Progenitor cell of endocrine pancreas (in vitro differentiated cells): ENCODE measurements at regions not wholly inside any gene's neighbourhood (a gene's known extent, or its start where the extent isn't known, plus 50 kb on each side); places are given as distances from the start of the nearest gene placed in this dataset.

Source experiments
- DNase-seq: peaks from one replicate; pipeline ENCODE4 v3.0.0; 2021; ENCODE audit warnings: low spot score; ENCODE audit not compliant: unreplicated experiment
- H3K27ac Mint-ChIP-seq: 2 replicates; pipeline ENCODE4 v1.8.0; 2021; ENCODE audit warnings: mild to moderate bottlenecking, moderate library complexity, mixed read lengths
- H3K27me3 Mint-ChIP-seq: 2 replicates; pipeline ENCODE4 v1.8.0; 2021; ENCODE audit warnings: mixed read lengths
- H3K36me3 Mint-ChIP-seq: 2 replicates; pipeline ENCODE4 v1.8.0; 2022; ENCODE audit warnings: mixed read lengths; ENCODE audit not compliant: insufficient read depth
- H3K4me1 Mint-ChIP-seq: 2 replicates; pipeline ENCODE4 v1.8.0; 2021; ENCODE audit warnings: low read depth, mixed read lengths
- H3K4me3 Mint-ChIP-seq: 2 replicates; pipeline ENCODE4 v1.8.0; 2021; ENCODE audit warnings: low read depth, mild to moderate bottlenecking, moderate library complexity, mixed read lengths
- H3K9me3 Mint-ChIP-seq: 2 replicates; pipeline ENCODE4 v1.8.0; 2021; ENCODE audit warnings: low read depth, mixed read lengths
- TF ChIP-seq, protein P1 (sequence below): fragments of 200-600 bp; sonication (generic); IDR thresholded peaks from one replicate; pipeline ENCODE4 v1.5.0; 2021; ENCODE audit warnings: antibody characterized with exemption, mild to moderate bottlenecking; ENCODE audit not compliant: unreplicated experiment

DNA sequence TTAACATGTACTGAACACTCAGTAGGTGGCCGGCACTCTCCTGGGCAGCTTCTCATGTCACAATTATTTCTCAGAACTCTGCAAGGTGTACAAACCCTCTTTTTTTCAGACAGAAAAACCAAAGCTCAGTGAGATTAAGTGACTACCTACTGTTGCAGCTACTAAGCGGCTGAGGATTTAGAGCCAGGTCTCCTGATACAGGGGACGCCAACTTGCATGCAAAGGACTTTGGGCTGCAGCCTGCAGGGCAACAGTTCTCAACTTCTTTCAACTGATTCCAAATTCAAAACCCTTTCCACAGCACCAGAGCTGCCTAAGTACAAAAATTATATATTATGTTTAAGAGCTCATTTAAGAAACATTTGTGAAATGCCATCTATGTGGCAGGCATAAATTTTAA is 177.6 kb downstream of the SUCLG1 start:
- Mint-ChIP-seq H3K4me1 (peaks cover 1% of the 10 kb centered on the region), H3K36me3 (no peaks in the 10 kb centered on the region), H3K4me3 (no peak overlapping the region), H3K9me3 (no peaks in the 10 kb centered on the region), H3K27ac (no peak overlapping the region), H3K27me3 (no peaks in the 10 kb centered on the region)
- TF ChIP-seq, protein P1, sequence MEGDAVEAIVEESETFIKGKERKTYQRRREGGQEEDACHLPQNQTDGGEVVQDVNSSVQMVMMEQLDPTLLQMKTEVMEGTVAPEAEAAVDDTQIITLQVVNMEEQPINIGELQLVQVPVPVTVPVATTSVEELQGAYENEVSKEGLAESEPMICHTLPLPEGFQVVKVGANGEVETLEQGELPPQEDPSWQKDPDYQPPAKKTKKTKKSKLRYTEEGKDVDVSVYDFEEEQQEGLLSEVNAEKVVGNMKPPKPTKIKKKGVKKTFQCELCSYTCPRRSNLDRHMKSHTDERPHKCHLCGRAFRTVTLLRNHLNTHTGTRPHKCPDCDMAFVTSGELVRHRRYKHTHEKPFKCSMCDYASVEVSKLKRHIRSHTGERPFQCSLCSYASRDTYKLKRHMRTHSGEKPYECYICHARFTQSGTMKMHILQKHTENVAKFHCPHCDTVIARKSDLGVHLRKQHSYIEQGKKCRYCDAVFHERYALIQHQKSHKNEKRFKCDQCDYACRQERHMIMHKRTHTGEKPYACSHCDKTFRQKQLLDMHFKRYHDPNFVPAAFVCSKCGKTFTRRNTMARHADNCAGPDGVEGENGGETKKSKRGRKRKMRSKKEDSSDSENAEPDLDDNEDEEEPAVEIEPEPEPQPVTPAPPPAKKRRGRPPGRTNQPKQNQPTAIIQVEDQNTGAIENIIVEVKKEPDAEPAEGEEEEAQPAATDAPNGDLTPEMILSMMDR = no peak
- DNase-seq = no peak

DNA sequence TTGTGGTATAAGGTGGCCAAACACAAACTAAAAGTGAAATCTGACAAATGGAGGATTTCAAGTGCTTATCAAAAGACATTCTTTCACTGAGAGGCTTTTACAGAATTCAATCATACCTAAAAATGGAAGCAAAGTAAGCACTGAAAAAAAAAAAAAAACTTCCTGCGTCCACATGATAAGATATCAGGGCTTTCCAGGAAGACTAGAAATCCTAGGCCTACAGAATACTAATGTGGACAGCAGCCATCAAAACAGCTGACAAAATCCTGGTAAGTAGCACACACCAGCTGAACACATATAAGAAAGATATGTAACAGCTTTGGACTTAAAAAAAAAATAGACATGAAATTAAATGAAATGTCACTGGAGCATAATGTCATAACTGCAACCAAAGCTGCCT is 178.2 kb downstream of the SUCLG1 start:
- H3K27ac Mint-ChIP-seq = no peak overlapping the region
- peaks cover 1% of the 10 kb centered on the region for H3K4me1 Mint-ChIP-seq
- H3K36me3 Mint-ChIP-seq = no peaks in the 10 kb centered on the region
- H3K9me3 Mint-ChIP-seq = no peaks in the 10 kb centered on the region
- no peaks in the 10 kb centered on the region for H3K27me3 Mint-ChIP-seq
- no peak for DNase-seq
- TF ChIP-seq, protein P1 = no peak
- H3K4me3 Mint-ChIP-seq = no peak overlapping the region

DNA sequence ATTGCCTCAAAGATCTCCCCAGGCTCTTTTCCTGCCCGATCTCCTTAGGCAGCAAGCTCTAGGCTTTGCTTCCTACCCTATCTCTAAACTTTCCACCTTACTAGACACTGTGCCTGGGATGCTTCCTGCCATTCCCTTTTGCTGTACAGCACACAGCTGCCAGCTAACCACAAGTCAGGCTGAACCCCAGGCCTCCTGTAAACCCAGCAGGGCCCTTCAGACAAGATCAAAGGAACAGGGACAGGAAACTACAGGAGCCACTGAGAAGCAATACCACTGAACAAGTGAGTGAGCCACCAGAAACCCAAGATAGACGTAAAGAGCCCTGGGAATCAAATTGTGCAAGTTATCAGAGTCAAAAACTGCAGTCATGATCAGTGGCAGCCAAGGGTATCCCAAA is 180.7 kb downstream of the SUCLG1 start:
- Mint-ChIP-seq H3K36me3 (no peaks in the 10 kb centered on the region), H3K4me1 (peaks cover 1% of the 10 kb centered on the region), H3K4me3 (no peak overlapping the region), H3K9me3 (no peaks in the 10 kb centered on the region), H3K27me3 (no peaks in the 10 kb centered on the region), H3K27ac (no peak overlapping the region)
- DNase-seq = no peak
- TF ChIP-seq, protein P1 = no peak

DNA sequence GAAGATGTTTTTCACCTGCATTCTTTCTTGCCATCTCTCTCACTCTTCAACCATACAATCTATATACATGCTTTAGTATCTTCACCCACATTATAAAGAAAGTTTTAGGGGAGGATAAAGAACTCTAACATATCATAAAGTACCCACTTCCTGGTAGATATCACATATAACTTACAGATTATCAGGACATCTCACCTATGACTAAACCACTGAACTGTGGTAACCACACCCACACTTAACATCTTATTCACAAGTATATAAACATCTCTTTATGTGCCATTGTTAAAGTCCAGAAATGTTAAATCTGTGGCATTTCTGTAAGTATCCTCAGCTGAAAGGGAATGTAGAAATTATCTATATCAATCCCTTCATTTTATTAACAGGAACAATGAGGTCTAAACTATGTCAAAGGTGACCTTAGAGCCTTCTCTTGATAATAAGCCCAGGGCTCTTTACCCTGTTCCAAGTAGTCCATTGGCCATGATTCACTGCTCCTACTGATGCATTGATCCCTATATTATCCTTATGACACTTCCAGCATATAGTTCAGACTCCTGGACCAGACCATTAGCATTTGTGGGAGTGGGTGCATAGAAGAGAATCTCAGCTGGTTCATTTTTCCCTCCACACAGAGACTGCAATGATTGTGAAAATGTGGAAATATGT is 182.4 kb downstream of the SUCLG1 start:
- DNase-seq = no peak
- TF ChIP-seq, protein P1 = no peak
- no peaks in the 10 kb centered on the region for H3K9me3 Mint-ChIP-seq
- no peak overlapping the region for H3K4me3 Mint-ChIP-seq
- no peaks in the 10 kb centered on the region for H3K27me3 Mint-ChIP-seq
- H3K4me1 Mint-ChIP-seq = peaks cover 1% of the 10 kb centered on the region
- no peaks in the 10 kb centered on the region for H3K36me3 Mint-ChIP-seq
- H3K27ac Mint-ChIP-seq = no peak overlapping the region

DNA sequence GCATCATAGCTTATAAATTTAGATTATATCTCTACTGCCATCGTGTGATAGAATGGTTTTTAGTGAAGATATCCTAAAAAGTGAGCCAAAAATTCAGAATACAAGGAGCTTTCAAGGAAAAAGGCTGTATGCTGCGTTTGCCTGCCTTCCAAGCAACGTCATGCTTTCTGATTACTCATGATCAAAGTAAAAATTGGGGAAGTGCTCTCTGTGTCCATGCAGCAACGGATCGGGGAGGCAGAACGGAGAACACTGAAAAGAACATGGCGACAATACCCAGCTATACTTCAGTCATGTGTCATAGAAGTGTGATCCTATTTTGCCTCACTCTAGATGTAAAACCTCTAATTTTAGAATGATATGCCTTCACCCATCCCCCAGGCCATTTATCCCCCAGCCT is 185.7 kb downstream of the SUCLG1 start:
- Mint-ChIP-seq H3K4me3 (no peak overlapping the region), H3K4me1 (no peaks in the 10 kb centered on the region), H3K9me3 (no peaks in the 10 kb centered on the region), H3K27me3 (no peaks in the 10 kb centered on the region), H3K36me3 (no peaks in the 10 kb centered on the region), H3K27ac (no peak overlapping the region)
- no peak for DNase-seq
- TF ChIP-seq, protein P1 = no peak
